ENCODE measurements at regions not wholly inside any gene's neighbourhood (a gene's known extent, or its start where the extent isn't known, plus 50 kb on each side); places are given as distances from the start of the nearest gene placed in this dataset.

DNA sequence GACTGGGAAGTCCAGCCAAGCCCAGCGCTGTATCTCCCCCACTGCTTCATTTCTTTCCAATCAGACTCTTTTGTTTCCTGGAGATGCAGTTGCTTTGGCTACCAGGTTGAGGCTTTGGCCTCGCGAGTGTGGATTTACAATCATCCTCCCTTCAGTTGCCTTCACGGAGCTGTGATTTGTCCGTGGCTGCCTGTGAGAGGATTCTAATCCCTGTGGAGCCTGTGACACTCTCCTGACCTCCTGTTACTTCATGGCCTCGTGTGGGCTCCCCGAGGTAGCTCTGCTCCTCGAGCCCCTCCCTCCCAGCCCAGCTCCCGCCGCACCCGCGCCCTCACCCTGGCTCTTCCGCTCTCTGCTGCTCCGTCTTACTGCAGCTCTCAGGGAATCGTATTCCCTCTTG is 107.2 kb upstream of the STC2 start:
- no peak for DNase-seq (ENCODE audit: low spot score)

DNA sequence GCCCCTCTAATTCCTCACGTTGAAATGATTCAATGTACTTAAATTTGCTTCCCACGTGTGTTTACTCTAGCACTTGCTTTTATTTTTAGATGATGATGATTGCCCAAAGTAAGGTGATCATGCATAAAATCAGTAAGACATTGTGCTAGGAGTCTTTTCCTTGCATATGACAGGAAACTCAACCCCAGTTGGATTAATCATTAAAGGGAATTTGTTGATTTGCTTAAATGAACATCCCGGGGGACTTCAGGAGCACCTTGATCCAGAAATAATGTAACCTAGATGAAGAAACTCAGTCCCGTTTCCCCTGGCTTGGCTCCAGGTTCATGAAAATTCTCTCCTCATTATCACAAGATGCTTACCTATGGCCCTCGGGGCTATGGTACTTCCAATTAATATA is 106.1 kb upstream of the STC2 start:
- ChIA-PET POLR2A (ENCODE audit: low non-redundant PET) (no interaction called here), CTCF (interaction anchor here (0.6 kb wide), 1 partner anchor 139 kb away, joined by 3 read pairs; no protein-coding TSS in a partner anchor)
- TF ChIP-seq CTCF (conservative IDR thresholded peaks at IDR 0.05; ENCODE audit: low read depth, low read length) (no peak), EZH2 (IDR thresholded peaks at IDR 0.05; ENCODE audit: borderline replicate concordance, low read depth, low read length, poor library complexity, severe bottlenecking) (no peak)
- H3K27ac ChIP-seq (ENCODE audit: low read depth, low read length, poor library complexity, severe bottlenecking), result no peak overlapping the region
- H3K36me3 ChIP-seq (ENCODE audit: insufficient read depth, low read length, poor library complexity, severe bottlenecking), result no peaks in the 10 kb centered on the region
- no peaks in the 10 kb centered on the region for H3K9me3 ChIP-seq (ENCODE audit: low read depth, low read length, poor library complexity, severe bottlenecking)
- no peaks in the 10 kb centered on the region for H3K4me1 ChIP-seq (ENCODE audit: insufficient read depth, low read length, poor library complexity, severe bottlenecking)
- BruUV-seq (replicated peaks), result no TSS peak
- no peak for DNase-seq (ENCODE audit: low spot score)
- no peak overlapping the region for H3K4me3 ChIP-seq (ENCODE audit: low read depth, low read length, poor library complexity, severe bottlenecking)
- intact Hi-C loops (cut with micrococcal nuclease; ENCODE audit: unreplicated experiment), result no loop called here
- no peaks in the 10 kb centered on the region for H3K27me3 ChIP-seq (replicated peaks; ENCODE audit: insufficient read depth, low read depth, low read length, poor library complexity)

More for the DNA sequence above, 107.2 kb upstream of the STC2 start:
- TF ChIP-seq EZH2 (IDR thresholded peaks at IDR 0.05; ENCODE audit: borderline replicate concordance, low read depth, low read length, poor library complexity, severe bottlenecking) (no peak), CTCF (conservative IDR thresholded peaks at IDR 0.05; ENCODE audit: low read depth, low read length) (no peak)
- Histone ChIP-seq H3K27ac (ENCODE audit: low read depth, low read length, poor library complexity, severe bottlenecking) (no peak overlapping the region), H3K36me3 (ENCODE audit: insufficient read depth, low read length, poor library complexity, severe bottlenecking) (no peaks in the 10 kb centered on the region), H3K4me3 (ENCODE audit: low read depth, low read length, poor library complexity, severe bottlenecking) (no peak overlapping the region), H3K4me1 (ENCODE audit: insufficient read depth, low read length, poor library complexity, severe bottlenecking) (no peaks in the 10 kb centered on the region), H3K27me3 (replicated peaks; ENCODE audit: insufficient read depth, low read depth, low read length, poor library complexity) (no peaks in the 10 kb centered on the region), H3K9me3 (ENCODE audit: low read depth, low read length, poor library complexity, severe bottlenecking) (no peaks in the 10 kb centered on the region)
- CTCF ChIA-PET, result no interaction called here
- no TSS peak for BruUV-seq (replicated peaks)
- intact Hi-C loops (cut with micrococcal nuclease; ENCODE audit: unreplicated experiment), result no loop called here
- POLR2A ChIA-PET (ENCODE audit: low non-redundant PET), result no interaction called here

DNA sequence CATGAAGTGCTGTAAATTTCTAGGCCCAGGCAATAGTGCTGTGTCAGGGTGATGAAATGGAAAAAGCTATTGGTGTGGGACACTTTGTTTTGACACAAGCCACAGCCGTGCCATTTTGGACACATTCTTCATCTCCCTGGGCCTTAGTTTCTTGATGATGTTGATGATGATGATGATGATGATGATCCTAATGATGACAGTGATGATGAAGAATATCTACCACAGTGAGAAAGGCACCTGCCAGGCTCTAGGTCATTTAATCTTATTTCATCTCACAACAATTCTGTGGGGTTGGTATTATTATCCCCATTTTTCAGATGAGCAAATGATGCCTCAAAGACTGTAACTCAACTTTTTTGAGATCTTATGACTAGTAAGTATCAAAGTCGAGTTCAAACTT is 102.2 kb upstream of the STC2 start:
- BruUV-seq (replicated peaks), result no TSS peak
- H3K9me3 ChIP-seq (ENCODE audit: low read depth, low read length, poor library complexity, severe bottlenecking), result no peaks in the 10 kb centered on the region
- DNase-seq (ENCODE audit: low spot score), result no peak
- POLR2A ChIA-PET (ENCODE audit: low non-redundant PET), result no interaction called here
- no peaks in the 10 kb centered on the region for H3K36me3 ChIP-seq (ENCODE audit: insufficient read depth, low read length, poor library complexity, severe bottlenecking)
- CTCF ChIA-PET, result no interaction called here
- intact Hi-C loops (cut with micrococcal nuclease; ENCODE audit: unreplicated experiment), result no loop called here
- H3K4me3 ChIP-seq (ENCODE audit: low read depth, low read length, poor library complexity, severe bottlenecking), result no peak overlapping the region
- no peaks in the 10 kb centered on the region for H3K27me3 ChIP-seq (replicated peaks; ENCODE audit: insufficient read depth, low read depth, low read length, poor library complexity)
- no peaks in the 10 kb centered on the region for H3K4me1 ChIP-seq (ENCODE audit: insufficient read depth, low read length, poor library complexity, severe bottlenecking)
- H3K27ac ChIP-seq (ENCODE audit: low read depth, low read length, poor library complexity, severe bottlenecking), result no peak overlapping the region
- TF ChIP-seq CTCF (conservative IDR thresholded peaks at IDR 0.05; ENCODE audit: low read depth, low read length), result no peak
- no peak for TF ChIP-seq EZH2 (IDR thresholded peaks at IDR 0.05; ENCODE audit: borderline replicate concordance, low read depth, low read length, poor library complexity, severe bottlenecking)
